ENCODE measurements at regions not wholly inside any gene's neighbourhood (a gene's known extent, or its start where the extent isn't known, plus 50 kb on each side); places are given as distances from the start of the nearest gene placed in this dataset.
A peak's percentile ranks its signal among the peaks of the same experiment; 100 is the strongest.

GRCh38 chr13:112639521-112639920, 50.3 kb upstream of the ATP11A start:
- H3K27ac ChIP-seq (ENCODE audit: low read depth in 1 of 2, low read length in 2 of 2) = no peak overlapping the region
- intact Hi-C loops (cut with DNase I) = loop anchor here in 1 of 2 donors (10.0 kb wide), 1 partner anchor 235 kb away; no protein-coding TSS in a partner anchor
- no peaks in the 10 kb centered on the region for H3K27me3 ChIP-seq (ENCODE audit: control insufficient read depth in 1 of 2, insufficient read depth in 2 of 2, low read length in 1 of 2)
- H3K4me3 ChIP-seq (ENCODE audit: low read length in 2 of 2) = no peak overlapping the region
- 61 to 66% methylated on average over 5 of the region's 5 CpGs for WGBS, 2 donors
- DNase-seq (peak in 1 of 2 donors; percentile 48), ATAC-seq (ENCODE audit: low FRiP score) (no peak)
- no peaks in the 10 kb centered on the region for H3K9me3 ChIP-seq (ENCODE audit: control insufficient read depth, low read length)
- no peaks in the 10 kb centered on the region for H3K36me3 ChIP-seq (ENCODE audit: control insufficient read depth in 1 of 2, insufficient read depth in 2 of 2, low read length in 1 of 2)
- H3K4me1 ChIP-seq (ENCODE audit: control insufficient read depth in 1 of 2, insufficient read depth in 2 of 2, low read length in 2 of 2) = no peaks in the 10 kb centered on the region

DNA sequence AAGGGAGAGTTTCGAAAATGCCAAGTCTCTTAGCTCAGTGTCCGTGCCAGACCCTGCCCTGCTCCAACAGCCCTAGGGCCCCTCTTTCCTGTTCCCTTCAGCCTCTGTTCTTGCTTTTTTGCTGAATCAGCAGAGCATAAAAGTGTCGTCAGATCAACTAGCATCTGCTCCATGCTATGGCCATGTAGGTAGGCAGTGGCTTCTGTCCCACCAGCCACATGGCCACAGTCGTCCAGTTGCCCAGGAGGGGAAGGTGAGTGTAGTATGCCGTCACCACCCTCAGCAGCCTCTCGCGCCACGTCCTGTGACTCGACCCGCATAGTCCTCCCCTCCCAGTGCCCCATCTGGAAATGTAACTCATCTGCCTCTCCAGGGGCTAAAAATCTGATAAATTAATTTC, 50.9 kb upstream of the ATP11A start:
- DNase-seq (no peak), ATAC-seq (ENCODE audit: low FRiP score) (no peak)
- whole genome bisulfite sequencing, 2 donors = 62 to 63% methylated on average over 10 of the region's 10 CpGs
- Histone ChIP-seq H3K9me3 (ENCODE audit: control insufficient read depth, low read length) (no peaks in the 10 kb centered on the region), H3K27ac (ENCODE audit: low read depth in 1 of 2, low read length in 2 of 2) (no peak overlapping the region), H3K4me1 (ENCODE audit: control insufficient read depth in 1 of 2, insufficient read depth in 2 of 2, low read length in 2 of 2) (no peaks in the 10 kb centered on the region), H3K4me3 (ENCODE audit: low read length in 2 of 2) (no peak overlapping the region), H3K27me3 (ENCODE audit: control insufficient read depth in 1 of 2, insufficient read depth in 2 of 2, low read length in 1 of 2) (no peaks in the 10 kb centered on the region), H3K36me3 (ENCODE audit: control insufficient read depth in 1 of 2, insufficient read depth in 2 of 2, low read length in 1 of 2) (no peaks in the 10 kb centered on the region)
- intact Hi-C loops (cut with DNase I) = loop anchor here in 1 of 2 donors (10.0 kb wide), 1 partner anchor 236 kb away; no protein-coding TSS in a partner anchor

- DNase-seq (peak in 1 of 2 donors; percentile 68), ATAC-seq (ENCODE audit: low FRiP score) (no peak)
- no peaks in the 10 kb centered on the region for H3K36me3 ChIP-seq (ENCODE audit: control insufficient read depth in 1 of 2, insufficient read depth in 2 of 2, low read length in 1 of 2)
- 74 to 78% methylated on average over 24 of the region's 24 CpGs for WGBS, 2 donors
- no peaks in the 10 kb centered on the region for H3K27me3 ChIP-seq (ENCODE audit: control insufficient read depth in 1 of 2, insufficient read depth in 2 of 2, low read length in 1 of 2)
- no peak overlapping the region for H3K27ac ChIP-seq (ENCODE audit: low read depth in 1 of 2, low read length in 2 of 2)
- H3K9me3 ChIP-seq (ENCODE audit: control insufficient read depth, low read length) = no peaks in the 10 kb centered on the region
- no peak overlapping the region for H3K4me3 ChIP-seq (ENCODE audit: low read length in 2 of 2)
- H3K4me1 ChIP-seq (ENCODE audit: control insufficient read depth in 1 of 2, insufficient read depth in 2 of 2, low read length in 2 of 2) = no peaks in the 10 kb centered on the region
- intact Hi-C loops (cut with DNase I) = loop anchor here in 1 of 2 donors (10.0 kb wide), 1 partner anchor 237 kb away; no protein-coding TSS in a partner anchor
Measured at GRCh38 chr13:112638157-112638750, 50.3 kb upstream of the TUBGCP3 start.

All from aorta (tissue), 5 donors.